ENCODE measurements at regions not wholly inside any gene's neighbourhood (a gene's known extent, or its start where the extent isn't known, plus 50 kb on each side); places are given as distances from the start of the nearest gene placed in this dataset.
A peak's percentile ranks its signal among the peaks of the same experiment; 100 is the strongest.

DNA sequence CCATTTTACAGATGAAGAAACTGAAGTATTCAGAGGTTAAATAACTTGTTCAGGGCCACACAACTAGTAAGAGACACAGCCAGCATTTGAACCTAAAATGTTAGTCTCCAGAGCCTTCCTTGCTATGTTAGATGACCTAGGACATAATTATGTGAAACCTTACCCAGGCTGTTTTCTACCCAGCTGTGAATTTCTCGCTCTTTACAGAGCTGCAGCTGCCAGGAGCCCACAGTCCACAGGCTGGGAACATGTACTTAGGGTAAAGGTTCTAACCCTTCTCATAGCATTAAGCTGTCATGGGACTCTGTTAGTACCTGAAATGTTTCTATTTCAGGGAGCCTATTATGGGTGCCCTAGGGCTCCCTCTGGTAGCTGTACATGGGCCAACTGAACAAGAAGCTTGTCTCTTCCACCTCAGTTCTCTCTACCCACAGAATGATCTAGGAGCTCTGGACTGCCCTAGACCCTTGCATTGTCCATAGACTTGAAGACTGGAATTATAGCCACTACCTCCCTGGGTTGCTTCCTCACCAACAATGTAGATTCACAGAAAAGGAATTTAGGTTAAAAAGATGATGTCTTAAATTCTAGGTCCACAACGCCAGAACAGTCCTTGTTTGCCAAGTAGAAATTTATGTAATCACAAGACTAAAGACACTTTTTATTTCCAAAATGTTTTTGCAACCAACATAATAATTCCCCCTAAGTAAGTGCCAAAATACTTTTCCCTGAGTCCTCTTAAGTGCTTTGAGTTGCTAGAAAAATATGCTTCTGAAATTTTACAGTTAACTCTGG lies 262.9 kb downstream of the PIK3R1 start:
- DNase-seq (ENCODE audit: extremely low read depth, low read depth), result no peak
- TF ChIP-seq, protein P1, sequence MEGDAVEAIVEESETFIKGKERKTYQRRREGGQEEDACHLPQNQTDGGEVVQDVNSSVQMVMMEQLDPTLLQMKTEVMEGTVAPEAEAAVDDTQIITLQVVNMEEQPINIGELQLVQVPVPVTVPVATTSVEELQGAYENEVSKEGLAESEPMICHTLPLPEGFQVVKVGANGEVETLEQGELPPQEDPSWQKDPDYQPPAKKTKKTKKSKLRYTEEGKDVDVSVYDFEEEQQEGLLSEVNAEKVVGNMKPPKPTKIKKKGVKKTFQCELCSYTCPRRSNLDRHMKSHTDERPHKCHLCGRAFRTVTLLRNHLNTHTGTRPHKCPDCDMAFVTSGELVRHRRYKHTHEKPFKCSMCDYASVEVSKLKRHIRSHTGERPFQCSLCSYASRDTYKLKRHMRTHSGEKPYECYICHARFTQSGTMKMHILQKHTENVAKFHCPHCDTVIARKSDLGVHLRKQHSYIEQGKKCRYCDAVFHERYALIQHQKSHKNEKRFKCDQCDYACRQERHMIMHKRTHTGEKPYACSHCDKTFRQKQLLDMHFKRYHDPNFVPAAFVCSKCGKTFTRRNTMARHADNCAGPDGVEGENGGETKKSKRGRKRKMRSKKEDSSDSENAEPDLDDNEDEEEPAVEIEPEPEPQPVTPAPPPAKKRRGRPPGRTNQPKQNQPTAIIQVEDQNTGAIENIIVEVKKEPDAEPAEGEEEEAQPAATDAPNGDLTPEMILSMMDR (IDR thresholded peaks at IDR 0.05; ENCODE audit: low read depth, low read length, missing control alignments), result no peak

DNA sequence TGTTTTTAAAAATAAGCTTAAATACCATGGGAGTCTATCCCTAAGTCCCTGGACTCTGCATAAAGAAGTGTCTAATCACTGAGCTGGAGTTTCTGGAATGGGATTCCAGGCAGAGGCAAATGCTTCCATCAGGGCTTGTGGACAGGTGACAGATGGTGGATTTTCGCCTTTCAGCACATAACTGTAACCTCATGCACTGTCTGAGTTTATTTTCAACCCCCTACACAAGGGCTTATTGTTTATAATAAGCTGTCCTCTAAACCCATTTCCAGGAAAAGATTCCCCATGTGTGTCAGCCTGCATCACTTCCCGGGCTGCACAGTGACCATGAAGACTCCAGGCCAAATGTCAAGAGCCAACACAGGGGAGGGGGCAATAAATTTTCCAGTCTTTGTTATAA lies 264.0 kb downstream of the PIK3R1 start:
- no peak for DNase-seq (ENCODE audit: extremely low read depth, low read depth)
- TF ChIP-seq, protein P1 (IDR thresholded peaks at IDR 0.05; ENCODE audit: low read depth, low read length, missing control alignments), result no peak
- no peak overlapping the region for H3K4me3 ChIP-seq (replicated peaks; ENCODE audit: low read depth, low read length)

More for the DNA sequence above, 262.9 kb downstream of the PIK3R1 start:
- H3K4me3 ChIP-seq (replicated peaks; ENCODE audit: low read depth, low read length), result no peak overlapping the region

- H3K4me3 ChIP-seq (replicated peaks; ENCODE audit: low read depth, low read length), result no peak overlapping the region
- DNase-seq (ENCODE audit: extremely low read depth, low read depth), result no peak
- TF ChIP-seq, protein P1 (IDR thresholded peaks at IDR 0.05; ENCODE audit: low read depth, low read length, missing control alignments), result no peak
These were observed 264.9 kb downstream of the PIK3R1 start for GRCh38 chr5:68480335-68480940.

DNA sequence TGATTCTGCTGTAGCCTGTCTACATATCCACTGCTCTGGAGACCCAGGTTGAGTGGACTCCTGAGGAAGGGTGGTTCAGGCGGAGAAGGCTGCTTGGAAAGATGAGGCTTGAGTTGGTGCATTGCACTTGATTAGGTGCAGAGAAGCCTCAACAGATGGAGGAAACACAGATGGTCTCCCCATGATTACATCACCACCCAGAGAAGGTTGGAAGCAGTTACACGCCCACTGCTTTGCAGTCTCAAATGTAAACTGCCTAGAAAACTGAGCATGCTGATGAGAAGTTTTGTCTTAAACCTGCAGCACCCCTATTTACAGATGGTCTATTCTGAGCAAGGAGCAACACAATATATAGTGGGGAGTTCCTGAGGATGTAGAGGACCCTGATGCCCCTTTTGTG lies 266.6 kb downstream of the PIK3R1 start:
- TF ChIP-seq, protein P1 (IDR thresholded peaks at IDR 0.05; ENCODE audit: low read depth, low read length, missing control alignments), result no peak
- DNase-seq (ENCODE audit: extremely low read depth, low read depth), result no peak
- H3K4me3 ChIP-seq (replicated peaks; ENCODE audit: low read depth, low read length), result no peak overlapping the region

DNA sequence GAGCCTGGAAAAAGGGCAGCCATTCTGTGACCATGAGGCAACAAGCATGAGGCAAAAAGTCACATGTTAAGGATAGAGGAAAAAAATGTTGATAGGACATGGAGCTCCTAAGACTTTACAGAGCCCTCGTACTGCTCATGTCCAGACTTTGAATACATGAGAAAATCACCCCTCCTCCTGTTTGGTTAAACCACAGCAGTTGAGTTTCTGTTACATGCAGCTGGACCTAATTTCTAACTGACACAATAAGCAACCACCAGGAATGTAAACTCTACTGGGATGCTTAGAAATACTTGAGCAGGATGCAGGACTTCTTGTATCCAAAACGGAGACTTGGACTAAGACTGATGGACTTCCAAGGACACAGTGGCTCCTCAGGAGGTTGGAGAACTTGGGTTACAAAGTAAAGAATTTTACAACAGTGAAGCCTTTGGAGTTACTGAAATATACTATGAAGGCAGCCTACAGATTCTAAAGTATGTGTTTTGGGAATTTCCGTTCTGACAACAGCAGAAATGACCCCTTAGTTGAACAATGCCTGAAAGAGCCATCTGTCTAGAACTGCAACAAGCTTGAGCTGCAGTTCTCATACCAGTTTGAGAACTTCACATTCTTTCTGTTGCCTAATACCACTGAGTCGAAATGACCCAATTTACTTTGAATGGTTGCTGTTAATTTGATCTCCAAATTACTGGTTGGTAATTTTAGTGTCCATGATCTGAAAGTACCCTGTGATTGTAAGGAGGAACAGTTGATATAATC lies 268.9 kb downstream of the PIK3R1 start:
- DNase-seq (ENCODE audit: extremely low read depth, low read depth), result peak; percentile 56
- TF ChIP-seq, protein P1 (IDR thresholded peaks at IDR 0.05; ENCODE audit: low read depth, low read length, missing control alignments), result no peak
- H3K4me3 ChIP-seq (replicated peaks; ENCODE audit: low read depth, low read length), result no peak overlapping the region

DNA sequence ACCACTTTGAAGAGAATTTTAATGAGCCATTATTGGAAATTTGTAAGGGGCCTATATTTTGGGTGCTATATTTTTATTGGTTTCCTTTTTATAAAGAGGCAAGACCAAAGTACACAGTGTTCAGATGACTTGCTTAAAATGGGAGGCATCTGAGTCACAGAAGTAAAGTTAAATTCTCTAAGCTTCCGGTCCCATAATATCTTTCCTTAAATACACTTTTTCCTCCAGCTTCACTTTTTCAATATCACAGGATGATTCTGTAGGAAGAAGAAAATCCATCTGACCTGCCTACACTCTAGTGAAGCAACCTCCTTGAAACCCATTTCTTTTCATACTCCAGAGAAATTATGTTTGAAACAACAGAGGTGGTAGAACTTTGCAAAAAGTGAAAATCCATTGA lies 274.0 kb downstream of the PIK3R1 start:
- no peak for DNase-seq (ENCODE audit: extremely low read depth, low read depth)
- TF ChIP-seq, protein P1 (IDR thresholded peaks at IDR 0.05; ENCODE audit: low read depth, low read length, missing control alignments), result no peak
- H3K4me3 ChIP-seq (replicated peaks; ENCODE audit: low read depth, low read length), result no peak overlapping the region

Measured in HFF-Myc (cell line).